Small intestine (tissue), 7 donors: ENCODE measurements at regions not wholly inside any gene's neighbourhood (a gene's known extent, or its start where the extent isn't known, plus 50 kb on each side); places are given as distances from the start of the nearest gene placed in this dataset.

ENCODE experiments used
- DNase-seq, 2 donors: peaks; one replicate each; pipeline versions ENCODE4 v3.0.0 to v3.0.0-alpha.2; 2013
- FAIRE-seq: peaks from 2 replicates; lab custom pipeline; 2012; peaks lifted over from hg19 to GRCh38; lab: Jason Lieb, UNC
- H3K27ac ChIP-seq, 3 donors: one replicate each; pipeline ENCODE4 v1.5.1; 2013; ENCODE audit warnings: low read length in 2 of 3, mild to moderate bottlenecking in 2 of 3, control low read depth in 1 of 3, inconsistent platforms in 1 of 3, low read depth in 1 of 3, moderate library complexity in 1 of 3
- H3K27me3 ChIP-seq, 3 donors: one replicate each; pipeline ENCODE4 v1.6.1; 2013; ENCODE audit warnings: low read length in 3 of 3, inconsistent platforms in 1 of 3; ENCODE audit not compliant: control insufficient read depth in 3 of 3, insufficient read depth in 3 of 3
- H3K36me3 ChIP-seq, 3 donors: one replicate each; pipeline ENCODE4 v1.6.1; 2013; ENCODE audit warnings: low read length in 3 of 3, inconsistent platforms in 1 of 3, low read depth in 1 of 3, mild to moderate bottlenecking in 1 of 3, moderate library complexity in 1 of 3; ENCODE audit not compliant: control insufficient read depth in 3 of 3, insufficient read depth in 2 of 3
- H3K4me1 ChIP-seq, 3 donors: one replicate each; pipeline ENCODE4 v1.6.1; 2013; ENCODE audit warnings: low read length in 2 of 3, inconsistent platforms in 1 of 3, low read depth in 1 of 3, mild to moderate bottlenecking in 1 of 3, moderate library complexity in 1 of 3; ENCODE audit not compliant: control insufficient read depth in 3 of 3, insufficient read depth in 2 of 3
- H3K4me3 ChIP-seq, 3 donors: one replicate each; pipeline ENCODE4 v1.5.1; 2013; ENCODE audit warnings: low read length in 3 of 3, control low read depth in 1 of 3, inconsistent platforms in 1 of 3, low read depth in 1 of 3, mild to moderate bottlenecking in 1 of 3, moderate library complexity in 1 of 3
- H3K9me3 ChIP-seq, 2 donors: one replicate each; pipeline ENCODE4 v1.6.1; 2013; ENCODE audit warnings: low read depth in 1 of 2, low read length in 1 of 2; ENCODE audit not compliant: control insufficient read depth in 2 of 2, insufficient read depth in 1 of 2
- WGBS, 3 donors: extraction: QIAGEN DNeasy Blood & Tissue Kit; methylation state at CpG; one replicate each; pipeline ENCODE4 v1.1.7; 2013; 5-methylcytosine and 5-hydroxymethylcytosine counted together
- donor health status: healthy with polysubstance abuse.
- donor health status: control.
- donor health status: control.
- donor health status: Bipolar disorder and iron deficiency.
- donor health status: healthy.

- H3K27me3 ChIP-seq, result no peaks in the 10 kb centered on the region
- no peak for DNase-seq
- 24 to 46% (median 43%) methylated on average over 2 of the region's 2 CpGs for WGBS, 3 donors
- no peak overlapping the region for H3K27ac ChIP-seq
- H3K4me1 ChIP-seq, result no peaks in the 10 kb centered on the region
- no peaks in the 10 kb centered on the region for H3K9me3 ChIP-seq
- no peak for FAIRE-seq
- H3K36me3 ChIP-seq, result no peaks in the 10 kb centered on the region
- no peak overlapping the region for H3K4me3 ChIP-seq
Observed at GRCh38 chr11:95671768-95672167, 117.8 kb downstream of the FAM76B start.

GRCh38 chr11:95668131-95668530 lies 121.5 kb downstream of the FAM76B start:
- DNase-seq, result peak in 1 of 2 donors; percentile 71
- 14 to 37% (median 23%) methylated on average over 3 of the region's 3 CpGs for WGBS, 3 donors
- Histone ChIP-seq H3K27me3 (no peaks in the 10 kb centered on the region), H3K4me1 (no peaks in the 10 kb centered on the region), H3K36me3 (no peaks in the 10 kb centered on the region), H3K4me3 (no peak overlapping the region), H3K27ac (peak overlapping the region in 1 of 3 donors; percentile 15), H3K9me3 (no peaks in the 10 kb centered on the region)
- FAIRE-seq, result no peak

- 91 to 95% (median 93%) methylated on average over 2 of the region's 2 CpGs for WGBS, 3 donors
Observed at GRCh38 chr11:95661162-95661561, 128.4 kb downstream of the FAM76B start.

GRCh38 chr11:95660038-95660437 lies 129.5 kb downstream of the FAM76B start:
- Histone ChIP-seq H3K9me3 (no peaks in the 10 kb centered on the region), H3K4me1 (no peaks in the 10 kb centered on the region), H3K27me3 (no peaks in the 10 kb centered on the region), H3K27ac (peak overlapping the region in 1 of 3 donors; percentile 47), H3K36me3 (no peaks in the 10 kb centered on the region), H3K4me3 (no peak overlapping the region)
- peak in 1 of 2 donors; percentile 57 for DNase-seq
- no peak for FAIRE-seq

More at GRCh38 chr11:95661162-95661561, 128.4 kb downstream of the FAM76B start:
- H3K4me3 ChIP-seq, result no peak overlapping the region
- no peaks in the 10 kb centered on the region for H3K27me3 ChIP-seq
- no peaks in the 10 kb centered on the region for H3K36me3 ChIP-seq
- H3K9me3 ChIP-seq, result no peaks in the 10 kb centered on the region
- DNase-seq, result no peak
- H3K4me1 ChIP-seq, result no peaks in the 10 kb centered on the region
- no peak overlapping the region for H3K27ac ChIP-seq
- no peak for FAIRE-seq

- Histone ChIP-seq H3K27me3 (no peaks in the 10 kb centered on the region), H3K27ac (no peak overlapping the region), H3K4me3 (no peak overlapping the region), H3K4me1 (no peaks in the 10 kb centered on the region), H3K9me3 (no peaks in the 10 kb centered on the region), H3K36me3 (no peaks in the 10 kb centered on the region)
- 49 to 74% (median 72%) methylated on average over 1 of the region's 1 CpG for WGBS, 3 donors
- no peak for FAIRE-seq
- no peak for DNase-seq
Observed at GRCh38 chr11:95659088-95659487, 130.5 kb downstream of the FAM76B start.

- Histone ChIP-seq H3K27me3 (no peaks in the 10 kb centered on the region), H3K4me1 (no peaks in the 10 kb centered on the region), H3K27ac (no peak overlapping the region), H3K9me3 (no peaks in the 10 kb centered on the region), H3K4me3 (no peak overlapping the region), H3K36me3 (no peaks in the 10 kb centered on the region)
- WGBS, 3 donors, result 47 to 66% (median 61%) methylated on average over 1 of the region's 1 CpG
- DNase-seq, result no peak
- no peak for FAIRE-seq
Observed at GRCh38 chr11:95655536-95655935, 134.0 kb downstream of the FAM76B start.

GRCh38 chr11:95653680-95654079 lies 135.9 kb downstream of the FAM76B start:
- no peak for DNase-seq
- no peaks in the 10 kb centered on the region for H3K36me3 ChIP-seq
- no peak overlapping the region for H3K27ac ChIP-seq
- H3K4me1 ChIP-seq, result no peaks in the 10 kb centered on the region
- H3K9me3 ChIP-seq, result no peaks in the 10 kb centered on the region
- H3K27me3 ChIP-seq, result no peaks in the 10 kb centered on the region
- no peak for FAIRE-seq
- WGBS, 3 donors, result 92 to 98% (median 93%) methylated on average over 1 of the region's 1 CpG
- no peak overlapping the region for H3K4me3 ChIP-seq

- no peak overlapping the region for H3K27ac ChIP-seq
- no peak overlapping the region for H3K4me3 ChIP-seq
- WGBS, 3 donors, result 86 to 90% (median 86%) methylated on average over 5 of the region's 5 CpGs
- no peak for DNase-seq
- no peaks in the 10 kb centered on the region for H3K27me3 ChIP-seq
- H3K36me3 ChIP-seq, result no peaks in the 10 kb centered on the region
- FAIRE-seq, result no peak
- H3K4me1 ChIP-seq, result no peaks in the 10 kb centered on the region
- H3K9me3 ChIP-seq, result no peaks in the 10 kb centered on the region
Observed at GRCh38 chr11:95653099-95653498, 136.5 kb downstream of the FAM76B start.

GRCh38 chr11:95652002-95652472 lies 137.5 kb downstream of the FAM76B start:
- Histone ChIP-seq H3K4me3 (no peak overlapping the region), H3K27ac (no peak overlapping the region), H3K9me3 (no peaks in the 10 kb centered on the region), H3K4me1 (no peaks in the 10 kb centered on the region), H3K27me3 (no peaks in the 10 kb centered on the region), H3K36me3 (no peaks in the 10 kb centered on the region)
- WGBS, 3 donors, result 22 to 41% (median 34%) methylated on average over 3 of the region's 3 CpGs
- DNase-seq, result no peak
- FAIRE-seq, result no peak
